ENCODE measurements at regions not wholly inside any gene's neighbourhood (a gene's known extent, or its start where the extent isn't known, plus 50 kb on each side); places are given as distances from the start of the nearest gene placed in this dataset.
A peak's percentile ranks its signal among the peaks of the same experiment; 100 is the strongest.
"Not testable (repeated sequence)": the region's sequence is repeated elsewhere in the genome, so short reads cannot be mapped to it uniquely, and the experiment has no call there.

GRCh38 chr3:18211116-18211515 is 214.0 kb downstream of the SATB1 start:
- Histone ChIP-seq H3K4me1 (ENCODE audit: control insufficient read depth, insufficient read depth, low read length) (no peaks in the 10 kb centered on the region), H3K36me3 (ENCODE audit: insufficient read depth, low read length) (no peaks in the 10 kb centered on the region), H3K4me2 (ENCODE audit: low read length) (no peak overlapping the region), H3K27me3 (ENCODE audit: control insufficient read depth, insufficient read depth, low read length) (no peaks in the 10 kb centered on the region), H3K9me3 (replicated peaks; ENCODE audit: low read length) (no peaks in the 10 kb centered on the region), H3K4me3 (ENCODE audit: low read length) (no peak overlapping the region), H3K9ac (ENCODE audit: low read depth, low read length) (no peak overlapping the region)

GRCh38 chr3:18208856-18209255 is 216.3 kb downstream of the SATB1 start:
- no peak overlapping the region for H3K9ac ChIP-seq (ENCODE audit: low read depth, low read length)
- no peak overlapping the region for H3K4me2 ChIP-seq (ENCODE audit: low read length)
- H3K27me3 ChIP-seq (ENCODE audit: control insufficient read depth, insufficient read depth, low read length), result no peaks in the 10 kb centered on the region
- no peak overlapping the region for H3K4me3 ChIP-seq (ENCODE audit: low read length)
- no peaks in the 10 kb centered on the region for H3K9me3 ChIP-seq (replicated peaks; ENCODE audit: low read length)
- no peaks in the 10 kb centered on the region for H3K4me1 ChIP-seq (ENCODE audit: control insufficient read depth, insufficient read depth, low read length)
- H3K36me3 ChIP-seq (ENCODE audit: insufficient read depth, low read length), result no peaks in the 10 kb centered on the region

GRCh38 chr3:18208091-18208490 is 217.0 kb downstream of the SATB1 start:
- Histone ChIP-seq H3K4me3 (ENCODE audit: low read length) (no peak overlapping the region), H3K4me1 (ENCODE audit: control insufficient read depth, insufficient read depth, low read length) (no peaks in the 10 kb centered on the region), H3K36me3 (ENCODE audit: insufficient read depth, low read length) (no peaks in the 10 kb centered on the region)

GRCh38 chr3:18207226-18207625 is 217.9 kb downstream of the SATB1 start:
- Histone ChIP-seq H3K9ac (ENCODE audit: low read depth, low read length) (no peak overlapping the region), H3K27me3 (ENCODE audit: control insufficient read depth, insufficient read depth, low read length) (no peaks in the 10 kb centered on the region), H3K4me1 (ENCODE audit: control insufficient read depth, insufficient read depth, low read length) (no peaks in the 10 kb centered on the region), H3K36me3 (ENCODE audit: insufficient read depth, low read length) (no peaks in the 10 kb centered on the region), H3K4me3 (ENCODE audit: low read length) (no peak overlapping the region), H3K9me3 (replicated peaks; ENCODE audit: low read length) (no peaks in the 10 kb centered on the region), H3K4me2 (ENCODE audit: low read length) (no peak overlapping the region)

More at GRCh38 chr3:18208091-18208490, 217.0 kb downstream of the SATB1 start:
- H3K27me3 ChIP-seq (ENCODE audit: control insufficient read depth, insufficient read depth, low read length), result no peaks in the 10 kb centered on the region
- H3K9me3 ChIP-seq (replicated peaks; ENCODE audit: low read length), result no peaks in the 10 kb centered on the region
- no peak overlapping the region for H3K9ac ChIP-seq (ENCODE audit: low read depth, low read length)
- H3K4me2 ChIP-seq (ENCODE audit: low read length), result no peak overlapping the region

- H3K4me2 ChIP-seq (ENCODE audit: low read length); H3K4me3 ChIP-seq (ENCODE audit: low read length); H3K36me3 ChIP-seq (ENCODE audit: insufficient read depth, low read length); H3K9me3 ChIP-seq (replicated peaks; ENCODE audit: low read length); H3K4me1 ChIP-seq (ENCODE audit: control insufficient read depth, insufficient read depth, low read length); H3K9ac ChIP-seq (ENCODE audit: low read depth, low read length); H3K27me3 ChIP-seq (ENCODE audit: control insufficient read depth, insufficient read depth, low read length): not testable (repeated sequence)
These were observed 219.4 kb downstream of the SATB1 start for GRCh38 chr3:18205701-18206100.

GRCh38 chr3:18201315-18201714 is 223.8 kb downstream of the SATB1 start:
- Histone ChIP-seq H3K27me3 (ENCODE audit: control insufficient read depth, insufficient read depth, low read length) (no peaks in the 10 kb centered on the region), H3K9me3 (replicated peaks; ENCODE audit: low read length) (no peaks in the 10 kb centered on the region), H3K36me3 (ENCODE audit: insufficient read depth, low read length) (no peaks in the 10 kb centered on the region), H3K4me3 (ENCODE audit: low read length) (no peak overlapping the region), H3K9ac (ENCODE audit: low read depth, low read length) (no peak overlapping the region), H3K4me1 (ENCODE audit: control insufficient read depth, insufficient read depth, low read length) (no peaks in the 10 kb centered on the region), H3K4me2 (ENCODE audit: low read length) (no peak overlapping the region)

GRCh38 chr3:18199757-18200156 is 225.4 kb downstream of the SATB1 start:
- Histone ChIP-seq H3K9ac (ENCODE audit: low read depth, low read length) (no peak overlapping the region), H3K4me3 (ENCODE audit: low read length) (no peak overlapping the region), H3K27me3 (ENCODE audit: control insufficient read depth, insufficient read depth, low read length) (no peaks in the 10 kb centered on the region), H3K4me2 (ENCODE audit: low read length) (no peak overlapping the region), H3K4me1 (ENCODE audit: control insufficient read depth, insufficient read depth, low read length) (no peaks in the 10 kb centered on the region), H3K9me3 (replicated peaks; ENCODE audit: low read length) (no peaks in the 10 kb centered on the region), H3K36me3 (ENCODE audit: insufficient read depth, low read length) (no peaks in the 10 kb centered on the region)

GRCh38 chr3:18195836-18196235 is 229.3 kb downstream of the SATB1 start:
- no peaks in the 10 kb centered on the region for H3K27me3 ChIP-seq (ENCODE audit: control insufficient read depth, insufficient read depth, low read length)
- no peaks in the 10 kb centered on the region for H3K9me3 ChIP-seq (replicated peaks; ENCODE audit: low read length)
- no peak overlapping the region for H3K4me3 ChIP-seq (ENCODE audit: low read length)
- no peaks in the 10 kb centered on the region for H3K4me1 ChIP-seq (ENCODE audit: control insufficient read depth, insufficient read depth, low read length)
- H3K4me2 ChIP-seq (ENCODE audit: low read length), result no peak overlapping the region
- H3K36me3 ChIP-seq (ENCODE audit: insufficient read depth, low read length), result no peaks in the 10 kb centered on the region
- H3K9ac ChIP-seq (ENCODE audit: low read depth, low read length), result no peak overlapping the region

- no peak overlapping the region for H3K4me3 ChIP-seq (ENCODE audit: low read length)
- no peaks in the 10 kb centered on the region for H3K36me3 ChIP-seq (ENCODE audit: insufficient read depth, low read length)
- no peak overlapping the region for H3K4me2 ChIP-seq (ENCODE audit: low read length)
- no peaks in the 10 kb centered on the region for H3K9me3 ChIP-seq (replicated peaks; ENCODE audit: low read length)
- H3K27me3 ChIP-seq (ENCODE audit: control insufficient read depth, insufficient read depth, low read length), result no peaks in the 10 kb centered on the region
- H3K4me1 ChIP-seq (ENCODE audit: control insufficient read depth, insufficient read depth, low read length), result peaks cover 5% of the 10 kb centered on the region
- H3K9ac ChIP-seq (ENCODE audit: low read depth, low read length), result no peak overlapping the region
These were observed 230.7 kb downstream of the SATB1 start for GRCh38 chr3:18194431-18194830.

GRCh38 chr3:18190646-18191045 is 234.5 kb downstream of the SATB1 start:
- Histone ChIP-seq H3K36me3 (ENCODE audit: insufficient read depth, low read length) (no peaks in the 10 kb centered on the region), H3K4me1 (ENCODE audit: control insufficient read depth, insufficient read depth, low read length) (peaks cover 11% of the 10 kb centered on the region), H3K9me3 (replicated peaks; ENCODE audit: low read length) (no peaks in the 10 kb centered on the region), H3K9ac (ENCODE audit: low read depth, low read length) (no peak overlapping the region), H3K27me3 (ENCODE audit: control insufficient read depth, insufficient read depth, low read length) (no peaks in the 10 kb centered on the region), H3K4me2 (ENCODE audit: low read length) (no peak overlapping the region), H3K4me3 (ENCODE audit: low read length) (no peak overlapping the region)

GRCh38 chr3:18189282-18190050 is 235.7 kb downstream of the SATB1 start:
- Histone ChIP-seq H3K27me3 (ENCODE audit: control insufficient read depth, insufficient read depth, low read length) (no peaks in the 10 kb centered on the region), H3K4me3 (ENCODE audit: low read length) (no peak overlapping the region), H3K9ac (ENCODE audit: low read depth, low read length) (no peak overlapping the region), H3K36me3 (ENCODE audit: insufficient read depth, low read length) (no peaks in the 10 kb centered on the region), H3K4me1 (ENCODE audit: control insufficient read depth, insufficient read depth, low read length) (peaks cover 11% of the 10 kb centered on the region), H3K9me3 (replicated peaks; ENCODE audit: low read length) (no peaks in the 10 kb centered on the region), H3K4me2 (ENCODE audit: low read length) (peak overlapping the region; percentile 15)

- no peak overlapping the region for H3K9ac ChIP-seq (ENCODE audit: low read depth, low read length)
- H3K4me1 ChIP-seq (ENCODE audit: control insufficient read depth, insufficient read depth, low read length), result peaks cover 11% of the 10 kb centered on the region
- no peak overlapping the region for H3K4me3 ChIP-seq (ENCODE audit: low read length)
- no peaks in the 10 kb centered on the region for H3K36me3 ChIP-seq (ENCODE audit: insufficient read depth, low read length)
- no peaks in the 10 kb centered on the region for H3K9me3 ChIP-seq (replicated peaks; ENCODE audit: low read length)
- H3K4me2 ChIP-seq (ENCODE audit: low read length), result no peak overlapping the region
- no peaks in the 10 kb centered on the region for H3K27me3 ChIP-seq (ENCODE audit: control insufficient read depth, insufficient read depth, low read length)
These were observed 236.6 kb downstream of the SATB1 start for GRCh38 chr3:18188491-18188890.
